ENCODE measurements at regions not wholly inside any gene's neighbourhood (a gene's known extent, or its start where the extent isn't known, plus 50 kb on each side); places are given as distances from the start of the nearest gene placed in this dataset.

DNA sequence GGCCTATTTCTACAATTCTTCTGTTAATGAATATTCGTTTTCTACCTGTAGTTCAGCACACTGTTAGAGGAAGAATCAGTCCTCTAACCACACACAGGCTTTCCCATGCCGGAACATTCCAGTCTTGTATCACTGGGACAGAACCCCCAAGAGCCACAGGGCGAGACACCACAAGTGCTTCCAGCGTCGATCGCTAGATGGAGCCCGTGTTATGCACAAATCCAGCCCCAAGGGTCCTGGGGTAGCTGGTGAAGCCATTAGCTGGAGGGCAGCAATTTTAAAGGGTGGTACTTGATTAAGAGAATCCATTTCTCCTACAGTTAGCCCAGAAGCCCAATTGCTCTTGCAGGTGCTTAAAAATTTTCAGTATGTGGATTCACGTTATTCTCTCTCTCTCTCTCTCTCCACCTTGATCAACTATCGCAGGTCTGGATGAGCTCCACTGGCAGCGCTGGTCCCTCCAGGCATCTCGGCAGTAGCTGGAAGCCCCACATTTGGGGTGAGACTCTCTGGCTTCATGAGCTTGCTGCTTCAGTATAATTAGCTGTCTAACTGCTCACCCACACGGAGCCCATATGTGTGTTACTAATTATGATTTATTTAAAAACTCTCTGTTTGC is 148.2 kb upstream of the SNX19 start:
- peak; percentile 98 for TF ChIP-seq CTCF (conservative IDR thresholded peaks at IDR 0.05; ENCODE audit: control insufficient read depth, insufficient read depth, low read depth, low read length)

DNA sequence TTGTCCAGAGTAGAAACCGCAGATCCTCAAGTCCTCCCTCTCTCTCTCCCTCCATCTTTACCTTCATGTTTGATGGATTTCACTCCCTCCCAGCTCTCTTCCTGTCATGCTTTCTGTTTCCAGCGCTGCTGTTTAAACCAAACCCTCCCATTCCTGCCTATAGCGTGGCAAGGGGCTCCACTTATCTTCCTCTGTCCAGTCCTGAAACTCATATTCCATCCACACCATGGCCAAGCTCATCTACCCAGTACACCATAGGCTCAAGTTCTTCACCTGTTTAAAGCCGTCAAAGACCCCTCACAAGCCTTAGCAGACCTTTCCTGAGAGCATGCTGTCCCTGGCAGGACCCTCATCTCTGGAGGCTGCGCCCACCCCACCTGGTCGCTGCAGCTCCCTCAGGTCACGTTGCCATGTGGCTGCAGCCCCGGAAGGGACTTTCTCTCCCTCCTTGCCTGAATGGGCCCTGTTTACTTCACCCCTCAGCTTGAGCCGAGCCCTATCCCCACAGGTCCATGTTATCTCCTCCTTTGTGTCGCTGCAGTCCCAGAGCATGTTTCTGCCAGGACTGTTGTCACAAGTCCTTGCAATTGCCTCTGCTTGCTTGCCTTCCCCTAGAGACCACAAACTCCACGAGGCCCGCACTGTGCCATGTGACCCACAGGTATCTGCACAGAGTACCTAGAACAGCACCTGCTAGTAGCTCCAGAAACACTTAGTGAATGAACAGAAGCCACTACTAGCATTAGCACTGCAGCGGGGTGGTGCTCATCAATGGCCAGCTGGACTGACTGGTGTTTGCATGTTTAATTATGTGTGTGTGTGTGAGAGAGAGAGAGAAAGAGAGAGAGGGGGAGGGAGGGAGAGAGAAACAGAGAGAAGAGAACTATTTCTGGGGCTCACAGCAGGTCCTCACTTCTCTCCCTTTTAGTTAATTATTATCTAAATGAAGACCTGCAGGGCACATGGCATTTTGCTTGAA is 149.4 kb upstream of the SNX19 start:
- no peak for TF ChIP-seq CTCF (conservative IDR thresholded peaks at IDR 0.05; ENCODE audit: control insufficient read depth, insufficient read depth, low read depth, low read length)
- DNase-seq (ENCODE audit: low read depth) = no peak
- no peak overlapping the region for H3K4me3 ChIP-seq (ENCODE audit: control insufficient read depth, low read depth, low read length)

More for the DNA sequence above, 148.2 kb upstream of the SNX19 start:
- H3K4me3 ChIP-seq (ENCODE audit: control insufficient read depth, low read depth, low read length) = no peak overlapping the region
- DNase-seq (ENCODE audit: low read depth) = peak; percentile 69

GRCh38 chr11:131066551-131066950 is 150.3 kb upstream of the SNX19 start:
- no peak overlapping the region for H3K4me3 ChIP-seq (ENCODE audit: control insufficient read depth, low read depth, low read length)
- no peak for TF ChIP-seq CTCF (conservative IDR thresholded peaks at IDR 0.05; ENCODE audit: control insufficient read depth, insufficient read depth, low read depth, low read length)
- DNase-seq (ENCODE audit: low read depth) = no peak

DNA sequence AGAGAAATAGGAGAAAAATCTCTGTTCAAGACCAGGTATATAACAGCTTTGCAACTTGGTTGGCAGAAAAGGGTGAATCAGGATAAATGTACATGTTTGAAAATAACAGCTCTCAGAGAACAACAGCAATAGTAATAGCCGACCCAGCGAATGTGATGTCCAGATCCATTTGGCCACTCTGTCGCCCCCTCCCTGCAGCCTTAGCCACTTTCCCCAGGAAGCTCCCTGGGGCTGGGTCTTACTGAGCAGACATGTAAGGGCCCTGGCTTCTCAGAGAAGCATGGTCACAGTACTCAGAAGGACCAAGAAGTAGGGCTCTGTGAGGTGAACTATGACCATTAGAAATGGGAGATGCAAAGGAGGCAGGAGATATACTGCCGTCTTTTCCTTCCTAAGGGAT is 154.1 kb upstream of the SNX19 start:
- TF ChIP-seq CTCF (conservative IDR thresholded peaks at IDR 0.05; ENCODE audit: control insufficient read depth, insufficient read depth, low read depth, low read length) = no peak
- no peak overlapping the region for H3K4me3 ChIP-seq (ENCODE audit: control insufficient read depth, low read depth, low read length)
- no peak for DNase-seq (ENCODE audit: low read depth)

DNA sequence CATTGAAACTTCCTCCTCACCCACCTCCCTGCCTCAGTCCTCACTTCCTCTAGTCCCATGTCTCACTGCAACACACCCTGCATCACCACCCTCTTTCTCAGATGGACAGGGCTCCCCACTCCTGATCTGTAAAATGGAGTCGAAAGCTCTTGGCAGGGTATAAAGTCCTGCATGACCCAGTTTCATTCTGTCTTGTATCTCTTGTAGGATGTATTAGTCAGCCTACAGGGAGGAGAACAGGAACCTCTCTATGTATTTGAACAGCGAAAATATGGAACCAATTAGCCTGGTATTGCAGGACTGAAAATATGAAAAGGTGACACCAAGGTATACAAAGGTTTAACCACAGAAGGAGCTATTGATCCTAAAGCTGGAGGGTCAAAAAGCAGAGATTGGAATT is 156.9 kb upstream of the SNX19 start:
- DNase-seq (ENCODE audit: low read depth) = peak; percentile 45
- no peak for TF ChIP-seq CTCF (conservative IDR thresholded peaks at IDR 0.05; ENCODE audit: control insufficient read depth, insufficient read depth, low read depth, low read length)
- H3K4me3 ChIP-seq (ENCODE audit: control insufficient read depth, low read depth, low read length) = no peak overlapping the region

DNA sequence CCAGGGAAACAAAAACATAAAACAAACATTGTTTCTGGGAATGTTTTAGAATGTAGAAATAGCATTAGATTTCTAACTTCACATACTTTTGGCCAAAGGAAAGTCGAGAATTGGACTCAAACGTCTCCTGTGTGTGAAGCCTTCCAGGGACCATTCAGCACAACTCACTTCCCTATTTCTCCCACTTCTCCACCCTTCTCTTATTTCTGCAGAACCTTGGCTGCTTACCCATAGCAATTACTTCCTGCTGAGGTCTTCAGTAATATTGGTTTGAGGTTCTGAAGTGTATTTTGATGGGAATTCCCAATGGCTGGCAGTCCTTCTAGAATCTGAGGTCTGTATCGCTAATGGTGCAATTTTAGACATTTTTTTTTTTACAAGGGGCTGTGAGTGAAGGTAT is 158.3 kb upstream of the SNX19 start:
- H3K4me3 ChIP-seq (ENCODE audit: control insufficient read depth, low read depth, low read length) = no peak overlapping the region
- DNase-seq (ENCODE audit: low read depth) = no peak
- TF ChIP-seq CTCF (conservative IDR thresholded peaks at IDR 0.05; ENCODE audit: control insufficient read depth, insufficient read depth, low read depth, low read length) = no peak
